ENCODE measurements at regions not wholly inside any gene's neighbourhood (a gene's known extent, or its start where the extent isn't known, plus 50 kb on each side); places are given as distances from the start of the nearest gene placed in this dataset.

DNA sequence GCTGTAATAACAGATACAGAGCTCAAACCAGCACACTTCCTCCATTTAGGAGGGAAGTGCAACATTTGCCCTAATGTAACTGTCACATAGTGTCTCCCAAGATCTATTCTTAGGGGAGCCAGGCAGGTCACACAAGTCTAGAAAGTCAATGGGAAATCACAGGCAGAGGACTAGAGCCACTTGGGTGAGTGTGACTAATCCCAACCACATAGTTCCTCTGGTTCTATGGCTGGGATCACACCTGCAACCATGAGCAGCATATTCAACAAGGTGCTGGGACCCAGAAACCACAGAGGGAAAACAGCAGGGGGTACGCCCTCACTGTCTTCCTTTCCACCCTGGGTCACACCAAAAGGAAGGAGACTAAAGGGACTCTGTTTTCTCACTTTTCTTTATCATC is 66.8 kb upstream of the TACR3 start:
- no peak overlapping the region for H3K9ac ChIP-seq (ENCODE audit: insufficient read depth, low read length)
- H3K4me2 ChIP-seq (ENCODE audit: extremely low read depth, insufficient read depth, low read length) = no peak overlapping the region
- H3K27me3 ChIP-seq (ENCODE audit: control insufficient read depth, insufficient read depth, low read length) = no peaks in the 10 kb centered on the region
- H3K4me1 ChIP-seq (ENCODE audit: control insufficient read depth, extremely low read depth, insufficient read depth, low read length) = no peaks in the 10 kb centered on the region
- DNase-seq (ENCODE audit: low read depth in 2 of 2) = no peak
- TF ChIP-seq EZH2 (IDR thresholded peaks at IDR 0.05; ENCODE audit: low read length, missing control alignments) = no peak
- TF ChIP-seq, protein P1, sequence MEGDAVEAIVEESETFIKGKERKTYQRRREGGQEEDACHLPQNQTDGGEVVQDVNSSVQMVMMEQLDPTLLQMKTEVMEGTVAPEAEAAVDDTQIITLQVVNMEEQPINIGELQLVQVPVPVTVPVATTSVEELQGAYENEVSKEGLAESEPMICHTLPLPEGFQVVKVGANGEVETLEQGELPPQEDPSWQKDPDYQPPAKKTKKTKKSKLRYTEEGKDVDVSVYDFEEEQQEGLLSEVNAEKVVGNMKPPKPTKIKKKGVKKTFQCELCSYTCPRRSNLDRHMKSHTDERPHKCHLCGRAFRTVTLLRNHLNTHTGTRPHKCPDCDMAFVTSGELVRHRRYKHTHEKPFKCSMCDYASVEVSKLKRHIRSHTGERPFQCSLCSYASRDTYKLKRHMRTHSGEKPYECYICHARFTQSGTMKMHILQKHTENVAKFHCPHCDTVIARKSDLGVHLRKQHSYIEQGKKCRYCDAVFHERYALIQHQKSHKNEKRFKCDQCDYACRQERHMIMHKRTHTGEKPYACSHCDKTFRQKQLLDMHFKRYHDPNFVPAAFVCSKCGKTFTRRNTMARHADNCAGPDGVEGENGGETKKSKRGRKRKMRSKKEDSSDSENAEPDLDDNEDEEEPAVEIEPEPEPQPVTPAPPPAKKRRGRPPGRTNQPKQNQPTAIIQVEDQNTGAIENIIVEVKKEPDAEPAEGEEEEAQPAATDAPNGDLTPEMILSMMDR (conservative IDR thresholded peaks at IDR 0.05 in 1 of 2, IDR thresholded peaks at IDR 0.05 in 1 of 2; ENCODE audit: low read depth in 1 of 2, low read length in 2 of 2) = no peak
- H4K20me1 ChIP-seq (ENCODE audit: control insufficient read depth, extremely low read depth, insufficient read depth, low read length) = no peaks in the 10 kb centered on the region
- no peak overlapping the region for H3K4me3 ChIP-seq (replicated peaks in 1 of 4; ENCODE audit: control extremely low read depth in 1 of 4, insufficient read depth in 1 of 4, low read depth in 3 of 4, low read length in 4 of 4)
- H3K79me2 ChIP-seq (ENCODE audit: control insufficient read depth, insufficient read depth, low read length) = no peaks in the 10 kb centered on the region
- H3K27ac ChIP-seq (ENCODE audit: insufficient read depth, low read length) = no peak overlapping the region
- no peaks in the 10 kb centered on the region for H3K36me3 ChIP-seq (ENCODE audit: control insufficient read depth, insufficient read depth, low read length)
- no peaks in the 10 kb centered on the region for H3K9me3 ChIP-seq (ENCODE audit: control insufficient read depth, insufficient read depth, low read depth, low read length)
- H2AFZ ChIP-seq (ENCODE audit: low read length) = no peak overlapping the region

DNA sequence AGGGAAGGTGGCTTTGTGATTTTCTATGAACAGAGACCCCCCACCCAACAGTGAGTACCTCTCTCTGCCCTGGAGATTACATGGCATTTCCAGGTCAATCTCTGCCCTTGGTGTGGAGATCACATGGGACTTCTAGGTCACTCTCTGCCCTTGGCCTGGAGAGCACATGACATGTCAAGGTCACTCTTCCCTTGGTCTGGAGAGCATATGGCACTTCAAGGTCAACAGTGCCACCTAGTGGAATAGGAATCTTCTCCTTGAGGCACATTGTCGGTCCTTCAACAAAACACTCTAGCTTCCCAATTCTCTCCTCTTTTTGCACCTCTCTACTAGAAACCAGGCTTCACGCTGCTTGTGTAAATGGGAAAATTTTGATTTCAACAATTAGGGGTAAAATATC is 66.2 kb upstream of the TACR3 start:
- H3K27ac ChIP-seq (ENCODE audit: insufficient read depth, low read length) = no peak overlapping the region
- no peaks in the 10 kb centered on the region for H3K4me1 ChIP-seq (ENCODE audit: control insufficient read depth, extremely low read depth, insufficient read depth, low read length)
- H3K9me3 ChIP-seq (ENCODE audit: control insufficient read depth, insufficient read depth, low read depth, low read length) = no peaks in the 10 kb centered on the region
- TF ChIP-seq EZH2 (IDR thresholded peaks at IDR 0.05; ENCODE audit: low read length, missing control alignments) = no peak
- TF ChIP-seq, protein P1 (conservative IDR thresholded peaks at IDR 0.05 in 1 of 2, IDR thresholded peaks at IDR 0.05 in 1 of 2; ENCODE audit: low read depth in 1 of 2, low read length in 2 of 2) = peak; percentile 7 to 32
- no peaks in the 10 kb centered on the region for H3K36me3 ChIP-seq (ENCODE audit: control insufficient read depth, insufficient read depth, low read length)
- no peaks in the 10 kb centered on the region for H3K27me3 ChIP-seq (ENCODE audit: control insufficient read depth, insufficient read depth, low read length)
- no peak overlapping the region for H3K4me2 ChIP-seq (ENCODE audit: extremely low read depth, insufficient read depth, low read length)
- no peaks in the 10 kb centered on the region for H4K20me1 ChIP-seq (ENCODE audit: control insufficient read depth, extremely low read depth, insufficient read depth, low read length)
- H3K9ac ChIP-seq (ENCODE audit: insufficient read depth, low read length) = no peak overlapping the region
- DNase-seq (ENCODE audit: low read depth in 2 of 2) = peak; percentile 0 to 7
- no peaks in the 10 kb centered on the region for H3K79me2 ChIP-seq (ENCODE audit: control insufficient read depth, insufficient read depth, low read length)
- H2AFZ ChIP-seq (ENCODE audit: low read length) = no peak overlapping the region
- no peak overlapping the region for H3K4me3 ChIP-seq (replicated peaks in 1 of 4; ENCODE audit: control extremely low read depth in 1 of 4, insufficient read depth in 1 of 4, low read depth in 3 of 4, low read length in 4 of 4)

DNA sequence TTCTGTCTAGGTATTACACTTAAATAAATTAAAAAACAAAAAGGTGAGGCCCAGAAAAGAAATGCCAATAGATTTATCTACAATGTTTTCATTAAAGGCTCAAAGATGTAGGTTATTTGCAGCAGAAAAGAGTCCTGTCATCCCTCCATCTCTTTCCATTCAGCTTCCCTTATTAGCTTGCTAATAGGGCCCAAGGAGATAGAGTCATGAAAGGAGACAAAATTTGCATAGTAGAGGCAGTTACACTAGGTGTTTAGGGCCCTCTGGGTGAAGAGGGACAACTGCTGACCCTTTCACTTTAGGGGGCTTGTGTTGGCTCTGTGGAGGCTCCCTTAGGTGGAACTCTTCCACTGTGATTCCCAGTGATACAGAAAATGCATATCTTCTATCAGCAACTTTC is 58.4 kb upstream of the TACR3 start:
- Histone ChIP-seq H3K27ac (ENCODE audit: insufficient read depth, low read length) (no peak overlapping the region), H3K9me3 (ENCODE audit: control insufficient read depth, insufficient read depth, low read depth, low read length) (no peaks in the 10 kb centered on the region), H4K20me1 (ENCODE audit: control insufficient read depth, extremely low read depth, insufficient read depth, low read length) (no peaks in the 10 kb centered on the region), H2AFZ (ENCODE audit: low read length) (no peak overlapping the region), H3K4me3 (replicated peaks in 1 of 4; ENCODE audit: control extremely low read depth in 1 of 4, insufficient read depth in 1 of 4, low read depth in 3 of 4, low read length in 4 of 4) (no peak overlapping the region), H3K9ac (ENCODE audit: insufficient read depth, low read length) (no peak overlapping the region), H3K36me3 (ENCODE audit: control insufficient read depth, insufficient read depth, low read length) (no peaks in the 10 kb centered on the region), H3K27me3 (ENCODE audit: control insufficient read depth, insufficient read depth, low read length) (no peaks in the 10 kb centered on the region), H3K4me1 (ENCODE audit: control insufficient read depth, extremely low read depth, insufficient read depth, low read length) (no peaks in the 10 kb centered on the region), H3K79me2 (ENCODE audit: control insufficient read depth, insufficient read depth, low read length) (no peaks in the 10 kb centered on the region), H3K4me2 (ENCODE audit: extremely low read depth, insufficient read depth, low read length) (no peak overlapping the region)
- TF ChIP-seq, protein P1 (conservative IDR thresholded peaks at IDR 0.05 in 1 of 2, IDR thresholded peaks at IDR 0.05 in 1 of 2; ENCODE audit: low read depth in 1 of 2, low read length in 2 of 2) = no peak
- no peak for TF ChIP-seq EZH2 (IDR thresholded peaks at IDR 0.05; ENCODE audit: low read length, missing control alignments)
- DNase-seq (ENCODE audit: low read depth in 2 of 2) = no peak
